GM12878 (cell line): ENCODE measurements at regions not wholly inside any gene's neighbourhood (a gene's known extent, or its start where the extent isn't known, plus 50 kb on each side); places are given as distances from the start of the nearest gene placed in this dataset.

Experiments used
- EP300 ChIP-seq, 2 experiments: fragments of 150-350 bp in 1 of 2; IDR thresholded peaks; 2 replicates each; pipeline ENCODE4 v1.6.1; 2011 to 2012; ENCODE audit warnings: low read depth in 2 of 2, low read length in 2 of 2, borderline replicate concordance in 1 of 2, improper control_type of control experiment in 1 of 2, inconsistent platforms in 1 of 2; ENCODE audit not compliant: control insufficient read depth in 1 of 2
- IRF5 ChIP-seq: fragments of 450-650 bp; IDR thresholded peaks from 2 replicates; pipeline ENCODE4 v1.6.1; 2017; ENCODE audit warnings: borderline replicate concordance
- POLR2AphosphoS5 ChIP-seq: IDR thresholded peaks from 2 replicates; pipeline ENCODE4 v1.6.1; 2011; ENCODE audit warnings: mild to moderate bottlenecking, low read length, inconsistent platforms
- SMC3 ChIP-seq: IDR thresholded peaks from 2 replicates; pipeline ENCODE4 v1.6.1; 2011; ENCODE audit warnings: low read length, improper control_type of control experiment, borderline replicate concordance
- TARDBP ChIP-seq: IDR thresholded peaks from 2 replicates; pipeline ENCODE4 v1.6.1; 2016; ENCODE audit warnings: borderline replicate concordance
- ZSCAN29 ChIP-seq: fragments of 450-650 bp; IDR thresholded peaks from 2 replicates; pipeline ENCODE4 v1.6.1; 2017; ENCODE audit warnings: mild to moderate bottlenecking, moderate library complexity
- TF ChIP-seq, protein P1 (sequence below), 3 experiments: IDR thresholded peaks in 2 of 3; conservative IDR thresholded peaks in 1 of 3; 2 replicates each; pipeline ENCODE4 v1.5.1; 2011; ENCODE audit warnings: low read depth in 3 of 3, low read length in 3 of 3, mild to moderate bottlenecking in 3 of 3, control low read depth in 2 of 3, moderate library complexity in 2 of 3, inconsistent platforms in 1 of 3, mixed read lengths in 1 of 3; ENCODE audit not compliant: control insufficient read depth in 2 of 3, insufficient read depth in 1 of 3; ENCODE audit errors: extremely low read depth in 1 of 3
- TF ChIP-seq, protein P2 (sequence below): fragments of 450-650 bp; IDR thresholded peaks from 2 replicates; pipeline ENCODE4 v1.6.1; 2014; ENCODE audit warnings: mild to moderate bottlenecking

GRCh38 chr1:38452246-38452645 lies 405.7 kb upstream of the POU3F1 start:
- TF ChIP-seq, protein P1, sequence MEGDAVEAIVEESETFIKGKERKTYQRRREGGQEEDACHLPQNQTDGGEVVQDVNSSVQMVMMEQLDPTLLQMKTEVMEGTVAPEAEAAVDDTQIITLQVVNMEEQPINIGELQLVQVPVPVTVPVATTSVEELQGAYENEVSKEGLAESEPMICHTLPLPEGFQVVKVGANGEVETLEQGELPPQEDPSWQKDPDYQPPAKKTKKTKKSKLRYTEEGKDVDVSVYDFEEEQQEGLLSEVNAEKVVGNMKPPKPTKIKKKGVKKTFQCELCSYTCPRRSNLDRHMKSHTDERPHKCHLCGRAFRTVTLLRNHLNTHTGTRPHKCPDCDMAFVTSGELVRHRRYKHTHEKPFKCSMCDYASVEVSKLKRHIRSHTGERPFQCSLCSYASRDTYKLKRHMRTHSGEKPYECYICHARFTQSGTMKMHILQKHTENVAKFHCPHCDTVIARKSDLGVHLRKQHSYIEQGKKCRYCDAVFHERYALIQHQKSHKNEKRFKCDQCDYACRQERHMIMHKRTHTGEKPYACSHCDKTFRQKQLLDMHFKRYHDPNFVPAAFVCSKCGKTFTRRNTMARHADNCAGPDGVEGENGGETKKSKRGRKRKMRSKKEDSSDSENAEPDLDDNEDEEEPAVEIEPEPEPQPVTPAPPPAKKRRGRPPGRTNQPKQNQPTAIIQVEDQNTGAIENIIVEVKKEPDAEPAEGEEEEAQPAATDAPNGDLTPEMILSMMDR (IDR thresholded peaks at IDR 0.05 in 2 of 3, conservative IDR thresholded peaks at IDR 0.05 in 1 of 3; ENCODE audit: control insufficient read depth in 2 of 3, extremely low read depth in 1 of 3, insufficient read depth in 1 of 3, low read depth in 3 of 3, low read length in 3 of 3), result no peak
- no peak for TF ChIP-seq TARDBP
- no peak for TF ChIP-seq POLR2AphosphoS5
- TF ChIP-seq, protein P2, sequence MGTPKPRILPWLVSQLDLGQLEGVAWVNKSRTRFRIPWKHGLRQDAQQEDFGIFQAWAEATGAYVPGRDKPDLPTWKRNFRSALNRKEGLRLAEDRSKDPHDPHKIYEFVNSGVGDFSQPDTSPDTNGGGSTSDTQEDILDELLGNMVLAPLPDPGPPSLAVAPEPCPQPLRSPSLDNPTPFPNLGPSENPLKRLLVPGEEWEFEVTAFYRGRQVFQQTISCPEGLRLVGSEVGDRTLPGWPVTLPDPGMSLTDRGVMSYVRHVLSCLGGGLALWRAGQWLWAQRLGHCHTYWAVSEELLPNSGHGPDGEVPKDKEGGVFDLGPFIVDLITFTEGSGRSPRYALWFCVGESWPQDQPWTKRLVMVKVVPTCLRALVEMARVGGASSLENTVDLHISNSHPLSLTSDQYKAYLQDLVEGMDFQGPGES, result no peak
- TF ChIP-seq EP300 (IDR thresholded peaks at IDR 0.05; ENCODE audit: borderline replicate concordance in 1 of 2, control insufficient read depth in 1 of 2, low read depth in 2 of 2, low read length in 2 of 2), result no peak
- no peak for TF ChIP-seq ZSCAN29
- no peak for TF ChIP-seq IRF5
- TF ChIP-seq SMC3, result no peak
